NCI-H510A (cell line): ENCODE measurements at regions not wholly inside any gene's neighbourhood (a gene's known extent, or its start where the extent isn't known, plus 50 kb on each side); places are given as distances from the start of the nearest gene placed in this dataset.

ENCODE experiments used
- DNase-seq: peaks from one replicate; lab custom pipeline; 2025; lab: John Stamatoyannopoulos, UW

GRCh38 chr4:63492515-63492914 is 916.7 kb downstream of the TECRL start:
- DNase-seq, result no peak

GRCh38 chr4:63464393-63464792 is 944.9 kb downstream of the TECRL start:
- no peak for DNase-seq

GRCh38 chr4:63460075-63460474 is 949.2 kb downstream of the TECRL start:
- DNase-seq, result no peak

- DNase-seq, result no peak
These were observed 949.9 kb downstream of the TECRL start for GRCh38 chr4:63459329-63459728.

GRCh38 chr4:63458010-63458409 is 951.2 kb downstream of the TECRL start:
- DNase-seq, result no peak

- DNase-seq, result no peak
These were observed 969.0 kb downstream of the TECRL start for GRCh38 chr4:63440236-63440635.

GRCh38 chr4:63430105-63430504 is 979.1 kb downstream of the TECRL start:
- DNase-seq, result no peak

GRCh38 chr4:63396269-63396668 is 1013.0 kb downstream of the TECRL start:
- DNase-seq, result no peak

- no peak for DNase-seq
These were observed 1015.7 kb downstream of the TECRL start for GRCh38 chr4:63393544-63393943.

- DNase-seq, result no peak
These were observed 1029.3 kb downstream of the TECRL start for GRCh38 chr4:63379750-63380522.

GRCh38 chr4:63371001-63371400 is 1038.2 kb downstream of the TECRL start:
- no peak for DNase-seq

- no peak for DNase-seq
These were observed 1047.6 kb downstream of the TECRL start for GRCh38 chr4:63361628-63362027.

- no peak for DNase-seq
These were observed 1048.2 kb downstream of the TECRL start for GRCh38 chr4:63361066-63361465.

- no peak for DNase-seq
These were observed 1059.6 kb downstream of the TECRL start for GRCh38 chr4:63349674-63350025.

- DNase-seq, result no peak
These were observed 1060.2 kb downstream of the TECRL start for GRCh38 chr4:63348735-63349673.

GRCh38 chr4:63325140-63325539 is 1084.1 kb downstream of the TECRL start:
- no peak for DNase-seq

GRCh38 chr4:63316633-63317032 is 1092.6 kb downstream of the TECRL start:
- DNase-seq, result no peak

GRCh38 chr4:63315651-63316050 is 1093.6 kb downstream of the TECRL start:
- no peak for DNase-seq

GRCh38 chr4:63308697-63309096 is 1100.6 kb downstream of the TECRL start:
- DNase-seq, result no peak

GRCh38 chr4:63302792-63303191 is 1106.5 kb downstream of the TECRL start:
- no peak for DNase-seq

- DNase-seq, result no peak
These were observed 1107.2 kb downstream of the TECRL start for GRCh38 chr4:63302078-63302477.

- DNase-seq, result no peak
These were observed 1112.5 kb downstream of the TECRL start for GRCh38 chr4:63296773-63297172.

- no peak for DNase-seq
These were observed 1133.8 kb downstream of the TECRL start for GRCh38 chr4:63275491-63275890.
